GM23338 (cell line): ENCODE measurements at regions not wholly inside any gene's neighbourhood (a gene's known extent, or its start where the extent isn't known, plus 50 kb on each side); places are given as distances from the start of the nearest gene placed in this dataset.

Source experiments
- ATAC-seq: fragments of 200-7000 bp; cut with Tn5 transposase; 3 replicates; pipeline ENCODE4 v1.9.1; 2020
- DNase-seq: peaks from one replicate; pipeline ENCODE4 v3.0.0-alpha.2; 2015; ENCODE audit warnings: low spot score
- H2AFZ ChIP-seq: fragments of 200-600 bp; sonication (generic); 2 replicates; pipeline ENCODE4 v1.8.0; 2016; ENCODE audit warnings: antibody characterized with exemption, mild to moderate bottlenecking, moderate library complexity
- H3F3A ChIP-seq: fragments of 200-600 bp; sonication (generic); replicated peaks from 2 replicates; pipeline ENCODE4 v1.8.0; 2017; ENCODE audit warnings: antibody characterized with exemption, mixed run types, low read depth
- H3K27ac ChIP-seq: fragments of 200-600 bp; sonication (generic); 2 replicates; pipeline ENCODE4 v1.6.1; 2016; ENCODE audit warnings: low read depth
- H3K27me3 ChIP-seq: fragments of 200-600 bp; sonication (generic); 2 replicates; pipeline ENCODE4 v1.8.0; 2016; ENCODE audit warnings: mild to moderate bottlenecking, mixed run types, moderate library complexity; ENCODE audit not compliant: insufficient read depth
- H3K36me3 ChIP-seq: fragments of 200-600 bp; sonication (generic); 2 replicates; pipeline ENCODE4 v1.8.0; 2016; ENCODE audit warnings: mild to moderate bottlenecking; ENCODE audit not compliant: insufficient read depth
- H3K4me1 ChIP-seq: fragments of 200-600 bp; sonication (generic); 2 replicates; pipeline ENCODE4 v1.8.0; 2016; ENCODE audit warnings: mild to moderate bottlenecking, moderate library complexity; ENCODE audit not compliant: insufficient read depth
- H3K4me2 ChIP-seq: fragments of 200-600 bp; sonication (generic); 2 replicates; pipeline ENCODE4 v1.7.1; 2017; ENCODE audit warnings: mixed run types
- H3K4me3 ChIP-seq: fragments of 200-600 bp; sonication (generic); 2 replicates; pipeline ENCODE4 v1.6.1; 2016; ENCODE audit warnings: mixed run types
- H3K79me2 ChIP-seq: fragments of 200-600 bp; sonication (generic); replicated peaks from 2 replicates; pipeline ENCODE4 v1.8.0; 2017; ENCODE audit warnings: mild to moderate bottlenecking; ENCODE audit not compliant: insufficient read depth
- H3K9me2 ChIP-seq: fragments of 200-600 bp; sonication (generic); 2 replicates; pipeline ENCODE4 v1.8.0; 2017; ENCODE audit not compliant: insufficient read depth
- H4K20me1 ChIP-seq: fragments of 200-600 bp; sonication (generic); replicated peaks from 2 replicates; pipeline ENCODE4 v1.8.0; 2017; ENCODE audit warnings: mild to moderate bottlenecking; ENCODE audit not compliant: insufficient read depth
- H3K27ac Mint-ChIP-seq: 2 replicates; pipeline ENCODE4 v1.8.0; 2020; ENCODE audit warnings: inconsistent platforms, mild to moderate bottlenecking, moderate library complexity, mixed read lengths
- H3K27me3 Mint-ChIP-seq: 3 replicates; pipeline ENCODE4 v1.8.0; 2022; ENCODE audit warnings: low read depth, mild to moderate bottlenecking, moderate library complexity, mixed read lengths, inconsistent platforms; ENCODE audit not compliant: insufficient read depth, poor library complexity
- H3K36me3 Mint-ChIP-seq: 3 replicates; pipeline ENCODE4 v1.8.0; 2021; ENCODE audit warnings: low read depth, mild to moderate bottlenecking, inconsistent platforms, moderate library complexity, mixed read lengths
- H3K4me1 Mint-ChIP-seq: 3 replicates; pipeline ENCODE4 v1.8.0; 2020; ENCODE audit warnings: mild to moderate bottlenecking, inconsistent platforms, mixed read lengths
- H3K4me3 Mint-ChIP-seq: 3 replicates; pipeline ENCODE4 v1.8.0; 2021; ENCODE audit warnings: moderate library complexity, mild to moderate bottlenecking, inconsistent platforms, mixed read lengths
- H3K9me3 Mint-ChIP-seq: 3 replicates; pipeline ENCODE4 v1.8.0; 2020; ENCODE audit warnings: moderate library complexity, mild to moderate bottlenecking, inconsistent platforms, mixed read lengths
- EZH2 ChIP-seq: fragments of 200-600 bp; sonication (generic); IDR thresholded peaks from one replicate; pipeline ENCODE4 v1.8.0; 2017; ENCODE audit warnings: antibody characterized with exemption, mild to moderate bottlenecking, low read depth; ENCODE audit not compliant: unreplicated experiment
- ZNF331 ChIP-seq: fragments of 250-450 bp; sonication (Bioruptor Pico); IDR thresholded peaks from 2 replicates; pipeline ENCODE4 v1.5.0; 2020; ENCODE audit warnings: low read depth, mild to moderate bottlenecking, moderate library complexity
- TF ChIP-seq, protein P1 (sequence below): IDR thresholded peaks from one replicate; pipeline ENCODE4 v1.6.1; 2018; ENCODE audit warnings: antibody characterized with exemption; ENCODE audit not compliant: unreplicated experiment
- TF ChIP-seq, protein P2 (sequence below): IDR thresholded peaks from 2 replicates; pipeline ENCODE4 v1.6.1; 2016; ENCODE audit warnings: antibody characterized with exemption
- TF ChIP-seq, protein P3 (sequence below), 2 experiments: fragments of 200-600 bp in 1 of 2; sonication (generic) in 1 of 2; conservative IDR thresholded peaks; 2 replicates each; pipeline versions ENCODE4 v1.5.1 to v1.6.1; 2016 to 2017; ENCODE audit warnings: antibody characterized with exemption in 2 of 2, low read depth in 2 of 2, mild to moderate bottlenecking in 2 of 2, moderate library complexity in 1 of 2
- TF ChIP-seq, protein P4 (sequence below): fragments of 250-450 bp; sonication (Bioruptor Pico); IDR thresholded peaks from 2 replicates; pipeline ENCODE4 v1.5.0; 2020; ENCODE audit warnings: mild to moderate bottlenecking, moderate library complexity

DNA sequence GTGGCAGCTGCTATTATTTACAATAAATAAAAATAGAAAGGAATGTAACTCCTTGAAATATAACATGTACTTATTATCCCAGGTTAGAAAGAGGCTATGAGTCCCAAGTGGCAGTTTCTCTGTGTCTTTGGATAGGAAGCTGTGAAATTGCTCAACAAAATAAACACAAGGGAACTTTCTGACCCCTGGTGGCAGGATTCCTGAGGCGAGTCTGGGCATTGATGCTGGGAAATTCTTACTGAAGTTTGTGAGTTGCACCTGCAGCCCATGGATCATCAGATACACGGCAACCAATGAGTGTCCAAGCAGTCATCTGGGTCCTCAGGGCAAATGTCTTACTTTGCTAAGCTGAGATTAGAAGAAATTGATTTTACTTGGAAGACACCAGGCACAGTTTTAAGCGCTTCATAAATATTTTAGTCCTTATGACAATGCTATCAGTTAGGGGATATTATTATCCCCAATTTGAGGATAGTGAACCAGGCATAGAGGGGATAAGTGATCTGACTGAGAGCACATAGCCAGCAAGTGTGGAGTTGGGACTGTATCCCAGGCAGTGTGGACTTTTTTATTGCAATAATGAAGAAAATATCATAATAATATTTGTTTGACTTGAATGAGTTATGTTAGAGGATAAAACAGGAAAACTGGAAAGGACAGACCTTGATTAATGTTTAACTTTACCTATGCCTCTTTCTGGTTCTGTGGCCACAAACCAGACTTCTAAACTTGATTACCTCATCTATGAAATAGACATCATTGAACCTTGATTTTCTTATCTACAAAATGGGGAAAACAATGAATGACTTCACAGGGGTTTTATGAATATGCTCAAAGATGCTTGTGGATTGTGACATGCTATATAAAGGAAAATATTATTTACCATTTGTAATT lies 265.5 kb upstream of the ADAMTSL1 start:
- no peaks in the 10 kb centered on the region for H3K79me2 ChIP-seq
- H3K4me3 ChIP-seq = no peak overlapping the region
- Mint-ChIP-seq H3K27me3 (no peaks in the 10 kb centered on the region), H3K36me3 (no peaks in the 10 kb centered on the region), H3K4me1 (peaks cover 15% of the 10 kb centered on the region), H3K9me3 (no peaks in the 10 kb centered on the region), H3K27ac (no peak overlapping the region), H3K4me3 (no peak overlapping the region)
- TF ChIP-seq, protein P1, sequence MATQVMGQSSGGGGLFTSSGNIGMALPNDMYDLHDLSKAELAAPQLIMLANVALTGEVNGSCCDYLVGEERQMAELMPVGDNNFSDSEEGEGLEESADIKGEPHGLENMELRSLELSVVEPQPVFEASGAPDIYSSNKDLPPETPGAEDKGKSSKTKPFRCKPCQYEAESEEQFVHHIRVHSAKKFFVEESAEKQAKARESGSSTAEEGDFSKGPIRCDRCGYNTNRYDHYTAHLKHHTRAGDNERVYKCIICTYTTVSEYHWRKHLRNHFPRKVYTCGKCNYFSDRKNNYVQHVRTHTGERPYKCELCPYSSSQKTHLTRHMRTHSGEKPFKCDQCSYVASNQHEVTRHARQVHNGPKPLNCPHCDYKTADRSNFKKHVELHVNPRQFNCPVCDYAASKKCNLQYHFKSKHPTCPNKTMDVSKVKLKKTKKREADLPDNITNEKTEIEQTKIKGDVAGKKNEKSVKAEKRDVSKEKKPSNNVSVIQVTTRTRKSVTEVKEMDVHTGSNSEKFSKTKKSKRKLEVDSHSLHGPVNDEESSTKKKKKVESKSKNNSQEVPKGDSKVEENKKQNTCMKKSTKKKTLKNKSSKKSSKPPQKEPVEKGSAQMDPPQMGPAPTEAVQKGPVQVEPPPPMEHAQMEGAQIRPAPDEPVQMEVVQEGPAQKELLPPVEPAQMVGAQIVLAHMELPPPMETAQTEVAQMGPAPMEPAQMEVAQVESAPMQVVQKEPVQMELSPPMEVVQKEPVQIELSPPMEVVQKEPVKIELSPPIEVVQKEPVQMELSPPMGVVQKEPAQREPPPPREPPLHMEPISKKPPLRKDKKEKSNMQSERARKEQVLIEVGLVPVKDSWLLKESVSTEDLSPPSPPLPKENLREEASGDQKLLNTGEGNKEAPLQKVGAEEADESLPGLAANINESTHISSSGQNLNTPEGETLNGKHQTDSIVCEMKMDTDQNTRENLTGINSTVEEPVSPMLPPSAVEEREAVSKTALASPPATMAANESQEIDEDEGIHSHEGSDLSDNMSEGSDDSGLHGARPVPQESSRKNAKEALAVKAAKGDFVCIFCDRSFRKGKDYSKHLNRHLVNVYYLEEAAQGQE = no peak
- TF ChIP-seq EZH2 = no peak
- TF ChIP-seq, protein P2, sequence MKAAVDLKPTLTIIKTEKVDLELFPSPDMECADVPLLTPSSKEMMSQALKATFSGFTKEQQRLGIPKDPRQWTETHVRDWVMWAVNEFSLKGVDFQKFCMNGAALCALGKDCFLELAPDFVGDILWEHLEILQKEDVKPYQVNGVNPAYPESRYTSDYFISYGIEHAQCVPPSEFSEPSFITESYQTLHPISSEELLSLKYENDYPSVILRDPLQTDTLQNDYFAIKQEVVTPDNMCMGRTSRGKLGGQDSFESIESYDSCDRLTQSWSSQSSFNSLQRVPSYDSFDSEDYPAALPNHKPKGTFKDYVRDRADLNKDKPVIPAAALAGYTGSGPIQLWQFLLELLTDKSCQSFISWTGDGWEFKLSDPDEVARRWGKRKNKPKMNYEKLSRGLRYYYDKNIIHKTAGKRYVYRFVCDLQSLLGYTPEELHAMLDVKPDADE = no peak
- TF ChIP-seq, protein P3, sequence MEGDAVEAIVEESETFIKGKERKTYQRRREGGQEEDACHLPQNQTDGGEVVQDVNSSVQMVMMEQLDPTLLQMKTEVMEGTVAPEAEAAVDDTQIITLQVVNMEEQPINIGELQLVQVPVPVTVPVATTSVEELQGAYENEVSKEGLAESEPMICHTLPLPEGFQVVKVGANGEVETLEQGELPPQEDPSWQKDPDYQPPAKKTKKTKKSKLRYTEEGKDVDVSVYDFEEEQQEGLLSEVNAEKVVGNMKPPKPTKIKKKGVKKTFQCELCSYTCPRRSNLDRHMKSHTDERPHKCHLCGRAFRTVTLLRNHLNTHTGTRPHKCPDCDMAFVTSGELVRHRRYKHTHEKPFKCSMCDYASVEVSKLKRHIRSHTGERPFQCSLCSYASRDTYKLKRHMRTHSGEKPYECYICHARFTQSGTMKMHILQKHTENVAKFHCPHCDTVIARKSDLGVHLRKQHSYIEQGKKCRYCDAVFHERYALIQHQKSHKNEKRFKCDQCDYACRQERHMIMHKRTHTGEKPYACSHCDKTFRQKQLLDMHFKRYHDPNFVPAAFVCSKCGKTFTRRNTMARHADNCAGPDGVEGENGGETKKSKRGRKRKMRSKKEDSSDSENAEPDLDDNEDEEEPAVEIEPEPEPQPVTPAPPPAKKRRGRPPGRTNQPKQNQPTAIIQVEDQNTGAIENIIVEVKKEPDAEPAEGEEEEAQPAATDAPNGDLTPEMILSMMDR (conservative IDR thresholded peaks at IDR 0.05; ENCODE audit: low read depth in 2 of 2) = peak; percentile 75 to 79
- H3K9me2 ChIP-seq = no peaks in the 10 kb centered on the region
- peaks cover 12% of the 10 kb centered on the region; the same call in 1 of the 2 replicates for H3K4me1 ChIP-seq
- peak; percentile 88 for DNase-seq
- no peak overlapping the region; the same call in 1 of the 2 replicates for H3K27ac ChIP-seq
- H3F3A ChIP-seq = no peaks in the 10 kb centered on the region
- H2AFZ ChIP-seq = no peak overlapping the region
- peak; percentile 87 for ATAC-seq
- no peak overlapping the region for H3K4me2 ChIP-seq
- no peaks in the 10 kb centered on the region for H3K36me3 ChIP-seq
- no peaks in the 10 kb centered on the region; the same call in 1 of the 2 replicates for H4K20me1 ChIP-seq
- no peaks in the 10 kb centered on the region for H3K27me3 ChIP-seq

DNA sequence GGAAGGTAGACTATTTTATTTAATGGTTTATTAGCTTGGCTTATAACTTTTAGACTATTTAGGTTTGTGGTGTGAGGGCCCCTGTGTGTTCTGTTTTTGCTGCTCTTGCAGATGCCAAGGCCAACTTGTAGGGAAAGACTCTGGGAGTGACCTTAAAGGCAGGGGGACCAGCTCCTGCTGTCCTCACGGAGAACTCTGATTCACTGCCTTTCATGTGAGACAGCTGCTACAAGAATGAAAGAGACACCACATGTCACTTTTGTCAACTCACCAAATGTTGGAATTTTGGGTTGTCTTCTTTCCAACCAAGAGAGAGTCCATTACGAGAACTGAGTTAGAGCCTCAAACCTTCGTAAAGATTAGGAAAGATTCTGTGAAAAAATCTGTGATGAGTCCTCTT lies 258.3 kb upstream of the ADAMTSL1 start:
- Mint-ChIP-seq H3K36me3 (no peaks in the 10 kb centered on the region), H3K27ac (no peak overlapping the region), H3K4me1 (peaks cover 15% of the 10 kb centered on the region), H3K9me3 (no peaks in the 10 kb centered on the region), H3K4me3 (no peak overlapping the region), H3K27me3 (no peaks in the 10 kb centered on the region)
- ATAC-seq (no peak), DNase-seq (no peak)
- Histone ChIP-seq H3K79me2 (no peaks in the 10 kb centered on the region), H3K4me2 (no peak overlapping the region), H3K36me3 (no peaks in the 10 kb centered on the region), H4K20me1 (no peaks in the 10 kb centered on the region), H3K27me3 (no peaks in the 10 kb centered on the region), H3F3A (no peaks in the 10 kb centered on the region), H2AFZ (no peak overlapping the region), H3K4me3 (no peak overlapping the region), H3K27ac (no peak overlapping the region), H3K4me1 (peaks cover 12% of the 10 kb centered on the region; the same call in 1 of the 2 replicates), H3K9me2 (no peaks in the 10 kb centered on the region)
- TF ChIP-seq, protein P4, sequence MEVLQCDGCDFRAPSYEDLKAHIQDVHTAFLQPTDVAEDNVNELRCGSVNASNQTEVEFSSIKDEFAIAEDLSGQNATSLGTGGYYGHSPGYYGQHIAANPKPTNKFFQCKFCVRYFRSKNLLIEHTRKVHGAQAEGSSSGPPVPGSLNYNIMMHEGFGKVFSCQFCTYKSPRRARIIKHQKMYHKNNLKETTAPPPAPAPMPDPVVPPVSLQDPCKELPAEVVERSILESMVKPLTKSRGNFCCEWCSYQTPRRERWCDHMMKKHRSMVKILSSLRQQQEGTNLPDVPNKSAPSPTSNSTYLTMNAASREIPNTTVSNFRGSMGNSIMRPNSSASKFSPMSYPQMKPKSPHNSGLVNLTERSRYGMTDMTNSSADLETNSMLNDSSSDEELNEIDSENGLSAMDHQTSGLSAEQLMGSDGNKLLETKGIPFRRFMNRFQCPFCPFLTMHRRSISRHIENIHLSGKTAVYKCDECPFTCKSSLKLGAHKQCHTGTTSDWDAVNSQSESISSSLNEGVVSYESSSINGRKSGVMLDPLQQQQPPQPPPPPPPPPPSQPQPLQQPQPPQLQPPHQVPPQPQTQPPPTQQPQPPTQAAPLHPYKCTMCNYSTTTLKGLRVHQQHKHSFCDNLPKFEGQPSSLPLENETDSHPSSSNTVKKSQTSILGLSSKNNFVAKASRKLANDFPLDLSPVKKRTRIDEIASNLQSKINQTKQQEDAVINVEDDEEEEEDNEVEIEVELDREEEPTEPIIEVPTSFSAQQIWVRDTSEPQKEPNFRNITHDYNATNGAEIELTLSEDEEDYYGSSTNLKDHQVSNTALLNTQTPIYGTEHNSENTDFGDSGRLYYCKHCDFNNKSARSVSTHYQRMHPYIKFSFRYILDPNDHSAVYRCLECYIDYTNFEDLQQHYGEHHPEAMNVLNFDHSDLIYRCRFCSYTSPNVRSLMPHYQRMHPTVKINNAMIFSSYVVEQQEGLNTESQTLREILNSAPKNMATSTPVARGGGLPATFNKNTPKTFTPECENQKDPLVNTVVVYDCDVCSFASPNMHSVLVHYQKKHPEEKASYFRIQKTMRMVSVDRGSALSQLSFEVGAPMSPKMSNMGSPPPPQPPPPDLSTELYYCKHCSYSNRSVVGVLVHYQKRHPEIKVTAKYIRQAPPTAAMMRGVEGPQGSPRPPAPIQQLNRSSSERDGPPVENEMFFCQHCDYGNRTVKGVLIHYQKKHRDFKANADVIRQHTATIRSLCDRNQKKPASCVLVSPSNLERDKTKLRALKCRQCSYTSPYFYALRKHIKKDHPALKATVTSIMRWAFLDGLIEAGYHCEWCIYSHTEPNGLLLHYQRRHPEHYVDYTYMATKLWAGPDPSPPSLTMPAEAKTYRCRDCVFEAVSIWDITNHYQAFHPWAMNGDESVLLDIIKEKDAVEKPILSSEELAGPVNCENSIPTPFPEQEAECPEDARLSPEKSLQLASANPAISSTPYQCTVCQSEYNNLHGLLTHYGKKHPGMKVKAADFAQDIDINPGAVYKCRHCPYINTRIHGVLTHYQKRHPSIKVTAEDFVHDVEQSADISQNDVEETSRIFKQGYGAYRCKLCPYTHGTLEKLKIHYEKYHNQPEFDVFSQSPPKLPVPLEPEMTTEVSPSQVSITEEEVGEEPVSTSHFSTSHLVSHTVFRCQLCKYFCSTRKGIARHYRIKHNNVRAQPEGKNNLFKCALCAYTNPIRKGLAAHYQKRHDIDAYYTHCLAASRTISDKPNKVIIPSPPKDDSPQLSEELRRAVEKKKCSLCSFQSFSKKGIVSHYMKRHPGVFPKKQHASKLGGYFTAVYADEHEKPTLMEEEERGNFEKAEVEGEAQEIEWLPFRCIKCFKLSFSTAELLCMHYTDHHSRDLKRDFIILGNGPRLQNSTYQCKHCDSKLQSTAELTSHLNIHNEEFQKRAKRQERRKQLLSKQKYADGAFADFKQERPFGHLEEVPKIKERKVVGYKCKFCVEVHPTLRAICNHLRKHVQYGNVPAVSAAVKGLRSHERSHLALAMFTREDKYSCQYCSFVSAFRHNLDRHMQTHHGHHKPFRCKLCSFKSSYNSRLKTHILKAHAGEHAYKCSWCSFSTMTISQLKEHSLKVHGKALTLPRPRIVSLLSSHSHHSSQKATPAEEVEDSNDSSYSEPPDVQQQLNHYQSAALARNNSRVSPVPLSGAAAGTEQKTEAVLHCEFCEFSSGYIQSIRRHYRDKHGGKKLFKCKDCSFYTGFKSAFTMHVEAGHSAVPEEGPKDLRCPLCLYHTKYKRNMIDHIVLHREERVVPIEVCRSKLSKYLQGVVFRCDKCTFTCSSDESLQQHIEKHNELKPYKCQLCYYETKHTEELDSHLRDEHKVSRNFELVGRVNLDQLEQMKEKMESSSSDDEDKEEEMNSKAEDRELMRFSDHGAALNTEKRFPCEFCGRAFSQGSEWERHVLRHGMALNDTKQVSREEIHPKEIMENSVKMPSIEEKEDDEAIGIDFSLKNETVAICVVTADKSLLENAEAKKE (CRISPR knock-in tag) = no peak
- no peak for TF ChIP-seq ZNF331 (CRISPR knock-in tag)
